Tibial nerve (tissue), 4 donors: ENCODE measurements at regions not wholly inside any gene's neighbourhood (a gene's known extent, or its start where the extent isn't known, plus 50 kb on each side); places are given as distances from the start of the nearest gene placed in this dataset.

Experiments used
- DNase-seq, 2 donors: peaks; one replicate each; pipeline ENCODE4 v3.0.0-alpha.2; 2019; ENCODE audit warnings: low spot score in 2 of 2
- H3K27ac ChIP-seq, 4 donors: fragments of 200-600 bp; sonication (generic) in 3 of 4; one replicate each; pipeline ENCODE4 v1.5.1; 2017 to 2019; ENCODE audit warnings: mild to moderate bottlenecking in 1 of 4
- H3K27me3 ChIP-seq, 2 donors: fragments of 200-600 bp; sonication (generic) in 1 of 2; one replicate each; pipeline versions ENCODE4 v1.5.1 to v1.6.0; 2017 to 2019
- H3K36me3 ChIP-seq, 3 donors: fragments of 200-600 bp; sonication (generic); one replicate each; pipeline ENCODE4 v1.5.1; 2018 to 2019
- H3K4me1 ChIP-seq, 4 donors: fragments of 200-600 bp; sonication (generic) in 3 of 4; one replicate each; pipeline ENCODE4 v1.5.1; 2017 to 2019
- H3K4me3 ChIP-seq, 4 donors: fragments of 200-600 bp; sonication (generic) in 3 of 4; one replicate each; pipeline ENCODE4 v1.5.1; 2017 to 2019; ENCODE audit warnings: mild to moderate bottlenecking in 1 of 4, moderate library complexity in 1 of 4
- H3K9me3 ChIP-seq, 4 donors: fragments of 200-600 bp; sonication (generic) in 3 of 4; one replicate each; pipeline ENCODE4 v1.5.1; 2017 to 2019
- EP300 ChIP-seq, 2 donors: sonication (generic); formaldehyde crosslinking; IDR thresholded peaks; one replicate each; pipeline ENCODE4 v1.6.1; 2017; ENCODE audit warnings: antibody characterized with exemption in 2 of 2, mild to moderate bottlenecking in 1 of 2
- POLR2A ChIP-seq, 2 donors: fragments of 450-650 bp; IDR thresholded peaks; one replicate each; pipeline ENCODE4 v1.6.1; 2017; ENCODE audit warnings: antibody characterized with exemption in 2 of 2, mild to moderate bottlenecking in 2 of 2, moderate library complexity in 2 of 2
- WGBS, 2 donors: methylation state at CpG; one replicate each; pipeline ENCODE4 v1.1.5; 2018; 5-methylcytosine and 5-hydroxymethylcytosine counted together
- TF ChIP-seq, protein P1 (sequence below), 5 experiments: fragments of 200-600 bp in 3 of 5; fragments of 450-650 bp in 2 of 5; sonication (generic) in 3 of 5; IDR thresholded peaks; one replicate each; pipeline ENCODE4 v1.5.1; 2016 to 2019; ENCODE audit warnings: antibody characterized with exemption in 5 of 5, mild to moderate bottlenecking in 3 of 5, moderate library complexity in 2 of 5

DNA sequence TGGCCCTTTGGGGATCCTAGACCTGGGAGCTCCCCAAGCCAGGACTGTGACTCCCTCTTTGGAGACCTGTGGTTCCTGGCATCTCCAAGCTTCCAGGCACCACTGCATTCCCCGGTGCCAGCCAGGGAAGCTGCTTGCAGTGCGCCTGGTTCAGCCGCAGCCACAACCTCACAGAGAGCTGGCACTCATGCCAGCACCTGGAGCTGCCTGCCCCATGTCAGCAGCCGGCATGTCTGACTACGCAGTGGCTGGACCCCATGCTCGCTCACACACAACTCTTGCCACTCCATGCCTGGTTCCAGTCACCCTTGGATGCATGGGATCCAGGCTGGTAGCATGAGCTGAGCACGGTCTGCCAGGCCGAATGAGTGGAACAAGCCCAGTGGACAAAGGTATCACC, 426.6 kb downstream of the LRRIQ3 start:
- TF ChIP-seq EP300 (IDR thresholded peaks at IDR 0.05) (no peak), POLR2A (IDR thresholded peaks at IDR 0.05) (no peak)
- TF ChIP-seq, protein P1, sequence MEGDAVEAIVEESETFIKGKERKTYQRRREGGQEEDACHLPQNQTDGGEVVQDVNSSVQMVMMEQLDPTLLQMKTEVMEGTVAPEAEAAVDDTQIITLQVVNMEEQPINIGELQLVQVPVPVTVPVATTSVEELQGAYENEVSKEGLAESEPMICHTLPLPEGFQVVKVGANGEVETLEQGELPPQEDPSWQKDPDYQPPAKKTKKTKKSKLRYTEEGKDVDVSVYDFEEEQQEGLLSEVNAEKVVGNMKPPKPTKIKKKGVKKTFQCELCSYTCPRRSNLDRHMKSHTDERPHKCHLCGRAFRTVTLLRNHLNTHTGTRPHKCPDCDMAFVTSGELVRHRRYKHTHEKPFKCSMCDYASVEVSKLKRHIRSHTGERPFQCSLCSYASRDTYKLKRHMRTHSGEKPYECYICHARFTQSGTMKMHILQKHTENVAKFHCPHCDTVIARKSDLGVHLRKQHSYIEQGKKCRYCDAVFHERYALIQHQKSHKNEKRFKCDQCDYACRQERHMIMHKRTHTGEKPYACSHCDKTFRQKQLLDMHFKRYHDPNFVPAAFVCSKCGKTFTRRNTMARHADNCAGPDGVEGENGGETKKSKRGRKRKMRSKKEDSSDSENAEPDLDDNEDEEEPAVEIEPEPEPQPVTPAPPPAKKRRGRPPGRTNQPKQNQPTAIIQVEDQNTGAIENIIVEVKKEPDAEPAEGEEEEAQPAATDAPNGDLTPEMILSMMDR (IDR thresholded peaks at IDR 0.05): no peak
- Histone ChIP-seq H3K4me1 (no peaks in the 10 kb centered on the region), H3K27me3 (no peaks in the 10 kb centered on the region), H3K9me3 (no peaks in the 10 kb centered on the region), H3K4me3 (no peak overlapping the region), H3K27ac (no peak overlapping the region), H3K36me3 (no peaks in the 10 kb centered on the region)
- DNase-seq: no peak
- 86 to 91% methylated on average over 8 of the region's 8 CpGs for WGBS, 2 donors

DNA sequence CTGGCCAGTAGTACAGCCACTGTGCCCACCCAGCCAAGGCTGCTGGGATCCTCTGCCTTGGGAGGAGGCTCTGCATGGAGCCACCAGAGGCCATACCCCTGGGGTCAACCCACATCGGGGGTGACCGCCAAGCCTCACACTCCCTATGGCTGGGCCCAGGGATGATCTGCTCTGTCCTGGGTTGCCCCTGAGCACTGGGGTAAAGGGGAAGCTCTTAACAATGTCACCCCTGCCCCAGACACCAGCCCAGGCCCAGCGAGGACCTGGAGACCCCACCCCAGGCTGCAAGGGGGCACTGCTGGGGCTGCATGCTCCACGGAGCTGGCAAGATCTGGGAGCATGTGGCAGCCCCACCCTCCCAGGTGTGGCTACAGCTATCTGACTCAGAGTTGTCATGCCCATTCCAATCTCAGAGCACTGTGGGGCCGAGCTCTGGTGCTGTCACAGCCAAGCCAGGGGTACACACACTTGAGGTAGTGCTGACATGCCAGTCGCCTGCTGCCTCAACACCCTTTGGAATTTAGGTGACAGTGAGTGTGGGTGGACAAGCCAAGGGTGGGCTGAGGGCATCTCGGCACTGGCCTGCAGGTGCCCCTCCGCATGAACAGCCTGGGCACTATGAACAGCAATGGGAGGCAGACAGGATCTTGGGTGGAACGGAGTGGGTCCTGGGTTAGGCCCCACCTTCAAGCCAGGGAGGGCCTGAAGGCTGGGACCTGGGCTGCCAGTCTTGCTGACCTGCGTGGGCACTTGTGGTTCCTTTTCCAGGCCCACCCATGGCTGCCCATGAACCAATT, 427.7 kb downstream of the LRRIQ3 start:
- no peaks in the 10 kb centered on the region for H3K36me3 ChIP-seq
- H3K4me1 ChIP-seq: no peaks in the 10 kb centered on the region
- H3K9me3 ChIP-seq: no peaks in the 10 kb centered on the region
- TF ChIP-seq, protein P1 (IDR thresholded peaks at IDR 0.05): no peak
- TF ChIP-seq EP300 (IDR thresholded peaks at IDR 0.05) (no peak), POLR2A (IDR thresholded peaks at IDR 0.05) (no peak)
- no peaks in the 10 kb centered on the region for H3K27me3 ChIP-seq
- no peak overlapping the region for H3K4me3 ChIP-seq
- DNase-seq: no peak
- H3K27ac ChIP-seq: no peak overlapping the region
- WGBS, 2 donors: 91 to 94% methylated on average over 7 to 10 of the region's 10 CpGs

DNA sequence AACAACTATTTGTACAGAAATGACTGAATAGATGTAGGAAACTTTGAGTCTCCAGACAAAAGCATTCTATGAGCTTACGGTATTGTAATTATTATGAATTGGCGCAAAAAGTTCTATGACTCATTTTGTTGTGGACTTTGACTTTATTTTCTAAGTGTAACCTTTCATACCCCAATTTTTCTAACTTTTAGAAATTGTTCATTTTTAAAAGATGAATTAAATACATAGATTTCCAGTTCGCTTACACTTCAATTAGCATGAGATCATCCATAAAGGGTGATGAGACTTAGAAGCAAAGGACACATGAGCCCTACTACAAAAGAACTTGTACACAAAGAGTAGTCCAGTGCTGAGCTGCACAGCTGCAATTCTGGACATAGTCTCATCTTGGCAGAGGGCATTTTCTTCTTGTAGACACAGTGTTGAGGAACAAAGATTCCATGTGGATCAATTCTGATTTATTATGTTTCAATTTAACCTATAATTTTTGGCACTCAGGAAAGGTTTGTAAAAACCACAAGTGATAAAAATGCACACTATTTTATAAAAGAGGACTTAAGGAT, 431.1 kb downstream of the LRRIQ3 start:
- no peaks in the 10 kb centered on the region for H3K9me3 ChIP-seq
- no peaks in the 10 kb centered on the region for H3K27me3 ChIP-seq
- no peak for DNase-seq
- 39 to 40% methylated on average over 3 of the region's 3 CpGs for whole genome bisulfite sequencing, 2 donors
- TF ChIP-seq, protein P1 (IDR thresholded peaks at IDR 0.05): no peak
- TF ChIP-seq POLR2A (IDR thresholded peaks at IDR 0.05) (no peak), EP300 (IDR thresholded peaks at IDR 0.05) (no peak)
- H3K36me3 ChIP-seq: no peaks in the 10 kb centered on the region
- H3K27ac ChIP-seq: no peak overlapping the region
- no peaks in the 10 kb centered on the region for H3K4me1 ChIP-seq
- H3K4me3 ChIP-seq: no peak overlapping the region

DNA sequence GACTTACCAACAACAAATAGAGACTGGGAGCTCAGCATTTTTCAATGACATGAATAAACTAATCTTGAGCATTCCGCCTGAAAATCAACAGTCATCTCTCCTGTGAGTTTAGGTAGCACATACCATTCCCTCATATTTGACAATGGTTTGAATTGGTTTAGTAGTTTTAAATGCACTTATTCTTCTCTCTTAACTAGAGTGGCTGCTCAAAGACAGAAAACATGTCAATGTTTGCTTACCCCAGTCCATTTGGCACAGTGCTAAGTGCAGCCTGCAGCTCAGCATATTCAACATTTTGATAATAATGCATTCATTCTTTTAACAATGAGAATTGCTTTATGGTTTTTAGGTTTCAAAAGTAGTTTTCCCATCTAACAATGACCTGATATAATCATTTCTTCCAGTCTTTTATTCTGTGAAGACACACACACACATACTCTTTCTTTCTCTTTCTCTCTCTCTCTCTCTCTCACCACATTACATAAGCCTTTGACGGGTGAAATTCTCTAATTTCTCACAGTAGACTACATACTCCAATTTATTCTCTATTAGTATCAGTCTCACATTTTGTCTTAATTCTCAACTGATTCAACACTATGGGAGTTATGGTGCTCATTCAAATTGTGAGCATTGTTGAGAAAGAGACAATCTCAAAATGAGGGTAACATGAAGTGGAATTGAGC, 432.3 kb downstream of the LRRIQ3 start:
- WGBS, 2 donors: 51 to 55% methylated on average over 2 of the region's 2 CpGs
- H3K4me3 ChIP-seq: no peak overlapping the region
- H3K27ac ChIP-seq: no peak overlapping the region
- TF ChIP-seq, protein P1 (IDR thresholded peaks at IDR 0.05): no peak
- no peak for TF ChIP-seq EP300 (IDR thresholded peaks at IDR 0.05)
- no peak for TF ChIP-seq POLR2A (IDR thresholded peaks at IDR 0.05)
- no peaks in the 10 kb centered on the region for H3K9me3 ChIP-seq
- no peaks in the 10 kb centered on the region for H3K4me1 ChIP-seq
- DNase-seq: no peak
- H3K27me3 ChIP-seq: no peaks in the 10 kb centered on the region
- H3K36me3 ChIP-seq: no peaks in the 10 kb centered on the region

DNA sequence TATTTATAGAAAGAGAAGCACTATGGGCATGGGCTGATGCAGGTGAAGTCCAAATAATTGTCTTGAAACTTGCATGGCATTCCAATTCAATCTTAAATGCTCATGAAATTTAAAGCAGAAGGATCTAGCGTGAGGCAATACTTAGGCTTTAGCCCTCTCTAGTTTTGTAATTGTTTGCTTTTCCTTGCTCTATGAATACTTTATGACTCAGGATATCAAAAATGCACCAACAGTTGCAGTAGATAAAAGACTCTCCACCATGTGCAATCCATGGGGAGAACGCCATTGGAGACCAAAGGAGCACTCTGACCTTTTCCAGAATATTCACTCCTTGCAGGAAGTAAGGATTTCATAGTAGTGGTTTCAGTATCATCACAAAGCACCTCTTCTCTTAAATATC, 436.4 kb downstream of the LRRIQ3 start:
- DNase-seq: no peak
- Histone ChIP-seq H3K4me1 (no peaks in the 10 kb centered on the region), H3K9me3 (no peaks in the 10 kb centered on the region), H3K36me3 (no peaks in the 10 kb centered on the region), H3K27ac (no peak overlapping the region), H3K4me3 (no peak overlapping the region), H3K27me3 (no peaks in the 10 kb centered on the region)
- TF ChIP-seq POLR2A (IDR thresholded peaks at IDR 0.05): no peak
- no peak for TF ChIP-seq EP300 (IDR thresholded peaks at IDR 0.05)
- TF ChIP-seq, protein P1 (IDR thresholded peaks at IDR 0.05): no peak
- WGBS, 2 donors: 73 to 80% methylated on average over 2 of the region's 2 CpGs
